Ovary (tissue), 7 donors: ENCODE measurements at regions not wholly inside any gene's neighbourhood (a gene's known extent, or its start where the extent isn't known, plus 50 kb on each side); places are given as distances from the start of the nearest gene placed in this dataset.

Experiments
- DNase-seq, 5 donors: peaks; one replicate each; pipeline ENCODE4 v3.0.0-alpha.2; 2019 to 2020
- H3K27ac ChIP-seq, 2 donors: fragments of 200-600 bp; one replicate each; pipeline versions ENCODE4 v1.5.1 to v1.8.0; 2019 to 2022
- H3K27me3 ChIP-seq: fragments of 200-600 bp; one replicate; pipeline ENCODE4 v1.8.0; 2022
- H3K36me3 ChIP-seq: fragments of 200-600 bp; sonication (generic); one replicate; pipeline ENCODE4 v1.5.1; 2019
- H3K4me1 ChIP-seq: one replicate; pipeline ENCODE4 v1.8.1; 2013; ENCODE audit warnings: mild to moderate bottlenecking, moderate library complexity; ENCODE audit not compliant: insufficient read depth
- H3K4me3 ChIP-seq: fragments of 200-600 bp; sonication (generic); one replicate; pipeline ENCODE4 v1.5.1; 2017
- H3K9me3 ChIP-seq, 2 donors: fragments of 200-600 bp in 1 of 2; sonication (generic) in 1 of 2; one replicate each; pipeline versions ENCODE4 v1.5.1 to v1.8.1; 2013 to 2019; ENCODE audit warnings: mild to moderate bottlenecking in 1 of 2, moderate library complexity in 1 of 2
- CTCF ChIP-seq, 3 donors: fragments of 450-650 bp in 2 of 3; fragments of 200-600 bp in 1 of 3; IDR thresholded peaks; one replicate each; pipeline versions ENCODE4 v1.5.1 to v1.8.0; 2016 to 2022; ENCODE audit warnings: antibody characterized with exemption in 3 of 3, mild to moderate bottlenecking in 1 of 3
- EP300 ChIP-seq: sonication (generic); formaldehyde crosslinking; IDR thresholded peaks from one replicate; pipeline ENCODE4 v1.6.1; 2017; ENCODE audit warnings: antibody characterized with exemption
- POLR2A ChIP-seq: fragments of 450-650 bp; IDR thresholded peaks from one replicate; pipeline ENCODE4 v1.6.1; 2017; ENCODE audit warnings: antibody characterized with exemption, mild to moderate bottlenecking, moderate library complexity
- WGBS, 3 donors: extraction: QIAGEN DNeasy Blood & Tissue Kit in 1 of 3; methylation state at CpG; one replicate each; pipeline versions ENCODE4 v1.1.5 to v1.1.7; 2013 to 2017; 5-methylcytosine and 5-hydroxymethylcytosine counted together
- intact Hi-C, 4 donors: fragments of 100-400 bp; cut with DNase I; formaldehyde crosslinking; loops; one replicate each; pipeline versions ENCODE4 v1.11.0 to v1.15.1; 2022 to 2023
- donor health status: DM: no; HTN: no; CAD: no; lungs with moderate emphysema.
- donor health status: DM: no; HTN: no; CAD: no.
- donor health status: Bipolar disorder and iron deficiency.
- donor health status: DM: no; HTN: no; CAD: no.
- donor health status: DM: yes; HTN: yes; CAD: no.

- Histone ChIP-seq H3K36me3 (no peaks in the 10 kb centered on the region), H3K27me3 (no peaks in the 10 kb centered on the region), H3K4me1 (no peaks in the 10 kb centered on the region), H3K9me3 (no peaks in the 10 kb centered on the region), H3K27ac (no peak overlapping the region), H3K4me3 (no peak overlapping the region)
- intact Hi-C loops: no loop called here
- no peak for TF ChIP-seq EP300
- no peak for TF ChIP-seq POLR2A
- no peak for TF ChIP-seq CTCF (IDR thresholded peaks at IDR 0.05)
- 94 to 97% (median 97%) methylated on average over 4 of the region's 4 CpGs for WGBS, 3 donors
- DNase-seq: no peak
These were observed 104.2 kb upstream of the DST start for GRCh38 chr6:56746767-56747504.

- no peak for TF ChIP-seq EP300
- TF ChIP-seq CTCF (IDR thresholded peaks at IDR 0.05): no peak
- no peak for TF ChIP-seq POLR2A
- Histone ChIP-seq H3K4me1 (no peaks in the 10 kb centered on the region), H3K36me3 (no peaks in the 10 kb centered on the region), H3K4me3 (no peak overlapping the region), H3K27ac (no peak overlapping the region), H3K9me3 (no peaks in the 10 kb centered on the region), H3K27me3 (no peaks in the 10 kb centered on the region)
- DNase-seq: no peak
- WGBS, 3 donors: 83 to 97% (median 86%) methylated on average over 2 of the region's 2 CpGs
- intact Hi-C loops: no loop called here
These were observed 103.3 kb upstream of the DST start for GRCh38 chr6:56745971-56746370.

- Histone ChIP-seq H3K4me1 (peaks cover 1% of the 10 kb centered on the region), H3K27me3 (no peaks in the 10 kb centered on the region), H3K27ac (no peak overlapping the region), H3K9me3 (no peaks in the 10 kb centered on the region), H3K4me3 (no peak overlapping the region), H3K36me3 (no peaks in the 10 kb centered on the region)
- TF ChIP-seq POLR2A (no peak), CTCF (IDR thresholded peaks at IDR 0.05) (no peak), EP300 (no peak)
- DNase-seq: no peak
- WGBS, 3 donors: 93 to 96% (median 95%) methylated on average over 2 of the region's 2 CpGs
- intact Hi-C loops: no loop called here
These were observed 102.4 kb upstream of the DST start for GRCh38 chr6:56745081-56745480.

DNA sequence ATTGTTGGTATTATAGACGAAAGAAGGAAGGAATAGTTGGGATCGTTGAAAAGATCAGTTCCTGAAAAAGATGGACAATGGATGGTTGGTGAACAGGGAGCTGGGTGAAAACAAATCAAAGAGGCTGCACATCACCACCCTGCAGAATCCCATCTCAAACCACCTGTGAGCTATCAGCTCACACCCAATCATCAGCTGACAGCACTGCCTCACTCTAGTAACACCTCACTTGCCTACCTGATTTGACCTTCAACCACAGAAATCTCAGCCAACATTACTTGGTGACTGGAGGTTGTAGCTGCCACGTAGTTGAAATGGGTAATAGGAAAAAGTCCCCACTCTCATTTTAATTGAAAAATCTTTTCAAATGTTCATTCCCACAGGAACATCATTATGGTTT, 101.8 kb upstream of the DST start:
- 83 to 93% (median 91%) methylated on average over 3 of the region's 3 CpGs for WGBS, 3 donors
- Histone ChIP-seq H3K27me3 (no peaks in the 10 kb centered on the region), H3K27ac (no peak overlapping the region), H3K4me1 (peaks cover 1% of the 10 kb centered on the region), H3K9me3 (no peaks in the 10 kb centered on the region), H3K36me3 (no peaks in the 10 kb centered on the region), H3K4me3 (no peak overlapping the region)
- DNase-seq: no peak
- TF ChIP-seq POLR2A (no peak), EP300 (no peak), CTCF (IDR thresholded peaks at IDR 0.05) (no peak)
- intact Hi-C loops: no loop called here
